Colonic mucosa (tissue), 4 donors: ENCODE measurements at regions not wholly inside any gene's neighbourhood (a gene's known extent, or its start where the extent isn't known, plus 50 kb on each side); places are given as distances from the start of the nearest gene placed in this dataset.

Experiments
- DNase-seq: peaks from one replicate; pipeline ENCODE4 v3.0.0-alpha.2; 2020
- H3K27ac ChIP-seq: fragments of 200-600 bp; one replicate; pipeline ENCODE4 v1.8.0; 2021
- H3K27me3 ChIP-seq: fragments of 200-600 bp; one replicate; pipeline ENCODE4 v1.8.0; 2021
- H3K36me3 ChIP-seq: fragments of 200-600 bp; one replicate; pipeline ENCODE4 v1.8.0; 2021
- H3K4me1 ChIP-seq: fragments of 200-600 bp; one replicate; pipeline ENCODE4 v1.8.0; 2021; ENCODE audit warnings: mild to moderate bottlenecking
- H3K4me3 ChIP-seq: fragments of 200-600 bp; one replicate; pipeline ENCODE4 v1.8.0; 2021
- H3K9ac ChIP-seq, 2 donors: one replicate each; pipeline ENCODE4 v1.7.0; 2013; ENCODE audit warnings: control low read depth in 2 of 2, low read depth in 2 of 2, low read length in 2 of 2
- H3K9me3 ChIP-seq: fragments of 200-600 bp; one replicate; pipeline ENCODE4 v1.8.0; 2021
- intact Hi-C: fragments of 100-400 bp; cut with DNase I; formaldehyde crosslinking; loops from one replicate; pipeline ENCODE4 v1.14.1; 2022
- TF ChIP-seq, protein P1 (sequence below): fragments of 200-600 bp; IDR thresholded peaks from one replicate; pipeline ENCODE4 v1.8.0; 2022; ENCODE audit warnings: antibody characterized with exemption, mild to moderate bottlenecking
- donor health status: healthy.
- donor health status: DM: no; HTN: no; CAD: no.
- donor health status: DM: no; HTN: no; CAD: no.

DNA sequence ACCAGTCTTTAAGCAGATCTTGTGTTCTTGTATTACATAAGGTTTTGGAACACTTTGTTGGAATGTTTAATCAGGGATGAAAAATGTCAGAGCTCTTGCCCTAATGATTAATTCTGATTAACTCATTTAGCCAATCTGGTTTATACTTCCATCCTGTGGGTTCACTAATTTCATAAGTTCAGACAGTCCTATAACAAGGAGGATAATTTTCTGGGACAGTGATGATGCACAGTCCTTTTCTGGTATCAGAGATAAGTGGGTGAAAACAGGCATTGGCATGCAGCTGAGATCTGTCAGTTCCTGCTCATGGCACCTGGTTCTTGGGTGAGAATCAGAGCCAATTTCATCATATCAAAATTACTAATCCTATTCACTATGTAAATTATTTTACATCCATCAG, 125.0 kb upstream of the LAMA2 start:
- intact Hi-C loops: no loop called here
- no peaks in the 10 kb centered on the region for H3K36me3 ChIP-seq
- no peak overlapping the region for H3K4me3 ChIP-seq
- H3K4me1 ChIP-seq: no peaks in the 10 kb centered on the region
- no peaks in the 10 kb centered on the region for H3K9me3 ChIP-seq
- H3K27me3 ChIP-seq: no peaks in the 10 kb centered on the region
- TF ChIP-seq, protein P1, sequence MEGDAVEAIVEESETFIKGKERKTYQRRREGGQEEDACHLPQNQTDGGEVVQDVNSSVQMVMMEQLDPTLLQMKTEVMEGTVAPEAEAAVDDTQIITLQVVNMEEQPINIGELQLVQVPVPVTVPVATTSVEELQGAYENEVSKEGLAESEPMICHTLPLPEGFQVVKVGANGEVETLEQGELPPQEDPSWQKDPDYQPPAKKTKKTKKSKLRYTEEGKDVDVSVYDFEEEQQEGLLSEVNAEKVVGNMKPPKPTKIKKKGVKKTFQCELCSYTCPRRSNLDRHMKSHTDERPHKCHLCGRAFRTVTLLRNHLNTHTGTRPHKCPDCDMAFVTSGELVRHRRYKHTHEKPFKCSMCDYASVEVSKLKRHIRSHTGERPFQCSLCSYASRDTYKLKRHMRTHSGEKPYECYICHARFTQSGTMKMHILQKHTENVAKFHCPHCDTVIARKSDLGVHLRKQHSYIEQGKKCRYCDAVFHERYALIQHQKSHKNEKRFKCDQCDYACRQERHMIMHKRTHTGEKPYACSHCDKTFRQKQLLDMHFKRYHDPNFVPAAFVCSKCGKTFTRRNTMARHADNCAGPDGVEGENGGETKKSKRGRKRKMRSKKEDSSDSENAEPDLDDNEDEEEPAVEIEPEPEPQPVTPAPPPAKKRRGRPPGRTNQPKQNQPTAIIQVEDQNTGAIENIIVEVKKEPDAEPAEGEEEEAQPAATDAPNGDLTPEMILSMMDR: no peak
- no peak overlapping the region for H3K27ac ChIP-seq
- no peak for DNase-seq
- H3K9ac ChIP-seq: no peak overlapping the region

DNA sequence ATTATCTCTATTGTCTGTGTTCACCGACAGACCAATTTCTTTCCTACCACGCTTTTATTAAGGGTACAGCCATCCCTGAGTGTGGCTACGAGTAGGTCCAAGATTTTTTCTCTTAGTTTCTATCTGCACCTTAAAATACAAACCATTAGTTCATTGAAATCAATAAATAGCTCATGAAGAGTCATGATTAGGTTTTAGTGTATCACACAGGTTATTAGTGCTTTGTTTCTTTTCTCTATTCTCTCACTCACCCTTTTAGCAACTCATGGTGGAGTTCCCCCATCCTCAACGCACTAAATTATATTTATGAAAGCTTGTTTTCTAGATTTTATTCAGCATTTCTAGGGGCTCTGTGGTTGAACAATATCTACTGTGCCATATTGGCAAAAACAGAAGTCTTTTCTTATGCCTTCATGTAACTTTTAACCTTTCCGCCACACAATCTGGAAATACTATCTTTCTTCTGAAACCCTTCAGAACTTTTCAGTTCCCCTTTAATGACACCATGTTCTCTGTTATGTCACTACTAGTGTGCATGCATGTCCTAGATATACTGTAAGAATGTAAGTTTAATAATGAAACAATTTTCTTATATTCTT, 128.2 kb upstream of the LAMA2 start:
- TF ChIP-seq, protein P1: no peak
- Histone ChIP-seq H3K27ac (no peak overlapping the region), H3K27me3 (no peaks in the 10 kb centered on the region), H3K4me3 (no peak overlapping the region), H3K36me3 (no peaks in the 10 kb centered on the region), H3K9ac (no peak overlapping the region), H3K9me3 (no peaks in the 10 kb centered on the region), H3K4me1 (no peaks in the 10 kb centered on the region)
- no peak for DNase-seq
- intact Hi-C loops: no loop called here

DNA sequence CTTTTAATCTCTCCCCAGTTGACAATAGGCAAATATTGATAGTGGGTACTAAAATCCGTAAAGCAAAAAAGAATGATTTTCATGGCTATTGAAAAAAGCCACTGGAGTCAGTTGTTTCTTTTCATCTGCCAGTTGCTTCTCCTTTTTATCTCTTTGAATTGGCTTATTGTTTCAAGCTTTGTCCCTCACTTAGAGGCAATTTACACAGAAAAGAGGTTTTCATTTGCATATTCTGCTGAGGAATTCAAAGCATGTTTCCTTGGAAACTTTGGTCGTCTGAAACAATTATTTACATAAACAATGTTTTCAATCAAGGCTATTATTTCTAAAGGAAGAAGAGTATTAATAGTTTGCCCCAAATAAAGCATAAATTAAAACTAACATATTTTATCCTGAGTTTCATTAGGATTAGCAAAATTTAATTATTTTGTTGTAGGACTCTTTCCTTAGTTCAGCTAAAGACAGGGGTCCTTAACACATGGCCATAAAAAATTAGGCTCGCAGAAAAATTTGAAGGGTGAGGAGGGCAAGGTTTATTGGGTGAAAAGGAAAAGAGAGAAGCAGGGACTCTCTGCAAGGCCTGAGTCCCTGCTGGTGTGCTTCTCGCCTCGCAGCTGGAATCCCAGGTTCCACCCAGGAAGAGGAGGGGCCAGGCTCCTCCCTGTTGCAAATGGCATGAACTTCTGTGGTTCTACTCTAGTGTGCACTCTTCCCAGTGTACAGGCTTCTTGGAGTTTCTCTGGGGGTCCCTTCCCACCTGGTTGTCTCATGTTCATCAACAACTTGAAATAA, 138.8 kb upstream of the LAMA2 start:
- no peaks in the 10 kb centered on the region for H3K4me1 ChIP-seq
- no peak for DNase-seq
- H3K27ac ChIP-seq: no peak overlapping the region
- no peaks in the 10 kb centered on the region for H3K27me3 ChIP-seq
- no peaks in the 10 kb centered on the region for H3K9me3 ChIP-seq
- intact Hi-C loops: no loop called here
- TF ChIP-seq, protein P1: no peak
- no peaks in the 10 kb centered on the region for H3K36me3 ChIP-seq
- H3K9ac ChIP-seq: no peak overlapping the region
- H3K4me3 ChIP-seq: no peak overlapping the region

DNA sequence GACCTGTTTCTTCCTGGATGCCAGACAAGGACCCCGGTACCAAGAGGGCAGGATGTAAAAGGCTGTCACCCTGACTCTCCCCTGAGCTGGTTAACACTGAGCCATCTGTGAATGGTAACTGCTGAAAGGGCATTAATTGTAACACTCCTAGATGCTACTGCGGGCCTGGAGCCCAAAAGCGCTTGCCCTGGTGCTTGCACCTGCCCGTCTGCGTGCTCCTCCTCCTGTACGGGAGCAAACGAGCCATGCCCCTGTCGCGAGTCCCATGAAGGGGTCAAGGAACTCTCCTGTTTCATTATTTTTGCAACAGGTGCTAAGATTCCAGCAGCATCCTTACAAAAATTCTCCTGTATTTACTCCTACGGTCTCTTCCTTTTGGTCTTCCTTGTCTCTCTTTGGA, 140.0 kb upstream of the LAMA2 start:
- intact Hi-C loops: no loop called here
- Histone ChIP-seq H3K36me3 (no peaks in the 10 kb centered on the region), H3K27ac (no peak overlapping the region), H3K4me1 (no peaks in the 10 kb centered on the region), H3K4me3 (no peak overlapping the region), H3K9me3 (no peaks in the 10 kb centered on the region), H3K27me3 (no peaks in the 10 kb centered on the region), H3K9ac (no peak overlapping the region)
- TF ChIP-seq, protein P1: no peak
- no peak for DNase-seq

DNA sequence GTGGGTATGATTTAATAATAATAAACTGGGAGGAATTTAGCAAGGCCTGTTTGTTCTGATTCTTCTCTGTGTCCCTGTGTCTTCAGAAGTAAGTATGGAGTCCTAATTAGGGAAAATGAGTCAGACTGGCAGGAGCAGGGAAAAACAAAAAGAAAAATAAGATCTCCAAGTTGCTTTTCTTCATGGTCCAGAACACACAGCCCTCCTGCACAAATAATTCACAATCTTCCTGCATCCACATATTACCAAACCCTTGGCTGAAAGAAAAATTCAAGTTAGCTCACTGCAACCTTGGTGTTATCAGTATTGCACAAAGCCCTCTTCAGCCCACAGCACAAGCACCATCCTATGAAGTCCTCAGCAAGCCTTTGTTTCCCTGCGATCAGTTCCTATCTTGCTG, 142.0 kb upstream of the LAMA2 start:
- TF ChIP-seq, protein P1: no peak
- H3K27ac ChIP-seq: no peak overlapping the region

More for the DNA sequence above, 142.0 kb upstream of the LAMA2 start:
- no peaks in the 10 kb centered on the region for H3K27me3 ChIP-seq
- no peaks in the 10 kb centered on the region for H3K4me1 ChIP-seq
- no peak overlapping the region for H3K9ac ChIP-seq
- no peak for DNase-seq
- intact Hi-C loops: no loop called here
- H3K9me3 ChIP-seq: no peaks in the 10 kb centered on the region
- H3K36me3 ChIP-seq: no peaks in the 10 kb centered on the region
- no peak overlapping the region for H3K4me3 ChIP-seq
